ENCODE measurements at regions not wholly inside any gene's neighbourhood (a gene's known extent, or its start where the extent isn't known, plus 50 kb on each side); places are given as distances from the start of the nearest gene placed in this dataset.

DNA sequence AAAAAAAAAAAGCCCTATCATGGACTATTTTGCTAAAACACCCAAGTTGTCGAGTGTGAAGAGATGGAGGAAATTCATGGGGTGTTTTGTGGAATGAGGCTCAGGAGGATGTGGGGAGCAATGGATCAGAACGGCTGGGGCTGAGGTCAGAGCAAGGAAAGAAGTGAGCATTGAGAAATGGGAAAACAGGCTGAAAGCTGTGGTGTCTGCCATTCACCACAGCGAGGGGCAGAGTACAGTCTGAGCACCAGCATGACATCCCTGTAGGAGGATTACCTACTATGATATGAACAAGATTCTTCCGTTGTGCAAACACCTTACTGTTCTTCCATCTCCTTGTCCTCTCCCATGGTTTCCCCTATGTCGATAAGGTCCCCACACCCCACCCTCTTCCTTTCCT is 193.1 kb downstream of the TMEM114 start:
- TF ChIP-seq POU2F2 (IDR thresholded peaks at IDR 0.05; ENCODE audit: low read depth, low read length) (no peak), POLR2A (IDR thresholded peaks at IDR 0.05; ENCODE audit: low read depth, low read length) (no peak)

Measured in GM12891 (cell line).